ENCODE measurements at regions not wholly inside any gene's neighbourhood (a gene's known extent, or its start where the extent isn't known, plus 50 kb on each side); places are given as distances from the start of the nearest gene placed in this dataset.

- TF ChIP-seq CTCF (IDR thresholded peaks at IDR 0.05) = no peak
- no peak for TF ChIP-seq POLR2A (IDR thresholded peaks at IDR 0.05)
These were observed 77.2 kb upstream of the DHRSX start for GRCh38 chrX:2577844-2578466.
